Prostate gland (tissue), 2 donors: ENCODE measurements at regions not wholly inside any gene's neighbourhood (a gene's known extent, or its start where the extent isn't known, plus 50 kb on each side); places are given as distances from the start of the nearest gene placed in this dataset.

ENCODE experiments used
- DNase-seq: peaks from one replicate; pipeline ENCODE4 v3.0.0-alpha.2; 2019; ENCODE audit warnings: low spot score
- H3K27ac ChIP-seq, 2 donors: fragments of 200-600 bp; sonication (generic); 2 replicates each; pipeline ENCODE4 v1.5.1; 2017 to 2019
- H3K27me3 ChIP-seq: fragments of 200-600 bp; sonication (generic); replicated peaks from 2 replicates; pipeline ENCODE4 v1.5.1; 2019; ENCODE audit not compliant: insufficient read depth
- H3K36me3 ChIP-seq, 2 donors: fragments of 200-600 bp; sonication (generic); 1 replicate in 1 of 2; 2 replicates in 1 of 2; pipeline versions ENCODE4 v1.5.1 to v1.8.1; 2017 to 2019
- H3K4me1 ChIP-seq: fragments of 200-600 bp; sonication (generic); replicated peaks from 2 replicates; pipeline ENCODE4 v1.5.1; 2019
- H3K4me3 ChIP-seq, 2 donors: fragments of 200-600 bp; sonication (generic); 2 replicates each; pipeline ENCODE4 v1.5.1; 2017 to 2019
- H3K9me3 ChIP-seq: fragments of 200-600 bp; sonication (generic); 2 replicates; pipeline ENCODE4 v1.5.1; 2017
- POLR2A ChIP-seq: fragments of 450-650 bp; IDR thresholded peaks from one replicate; pipeline ENCODE4 v1.6.1; 2016; ENCODE audit warnings: antibody characterized with exemption, mild to moderate bottlenecking
- POLR2AphosphoS5 ChIP-seq: sonication (generic); formaldehyde crosslinking; IDR thresholded peaks from one replicate; pipeline ENCODE4 v1.6.1; 2017; ENCODE audit warnings: antibody characterized with exemption
- WGBS: methylation state at CpG from one replicate; pipeline ENCODE4 v1.1.5; 2018; 5-methylcytosine and 5-hydroxymethylcytosine counted together
- intact Hi-C: fragments of 100-400 bp; cut with DNase I; formaldehyde crosslinking; loops from one replicate; pipeline ENCODE4 v1.14.2; 2022
- TF ChIP-seq, protein P1 (sequence below), 4 experiments: fragments of 200-600 bp in 2 of 4; fragments of 450-650 bp in 2 of 4; sonication (generic) in 2 of 4; IDR thresholded peaks; 1 replicate in 3 of 4; 2 replicates in 1 of 4; pipeline ENCODE4 v1.5.1; 2016 to 2019; ENCODE audit warnings: antibody characterized with exemption in 4 of 4, mild to moderate bottlenecking in 2 of 4, moderate library complexity in 2 of 4

DNA sequence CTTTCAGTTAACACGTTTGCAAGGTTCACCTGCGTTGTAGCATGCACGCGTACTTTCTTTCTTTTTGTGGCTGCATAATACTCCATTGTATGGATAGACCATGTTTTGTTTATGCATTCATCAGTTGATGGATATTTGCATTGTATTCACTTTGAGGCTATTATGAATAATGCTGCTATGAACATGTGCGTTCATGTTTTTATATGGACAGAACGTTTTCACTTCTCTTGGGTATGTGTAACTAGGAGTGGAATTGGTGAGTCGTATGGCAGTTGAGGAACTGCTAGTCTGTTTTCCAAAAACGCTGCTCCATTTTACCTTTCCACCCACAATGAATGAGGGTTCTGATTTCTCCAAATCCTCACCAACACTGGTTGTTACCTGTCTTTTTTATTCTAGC is 244.3 kb downstream of the GLI2 start:
- H3K36me3 ChIP-seq, result no peaks in the 10 kb centered on the region
- WGBS, result 91% methylated on average over 8 of the region's 8 CpGs

DNA sequence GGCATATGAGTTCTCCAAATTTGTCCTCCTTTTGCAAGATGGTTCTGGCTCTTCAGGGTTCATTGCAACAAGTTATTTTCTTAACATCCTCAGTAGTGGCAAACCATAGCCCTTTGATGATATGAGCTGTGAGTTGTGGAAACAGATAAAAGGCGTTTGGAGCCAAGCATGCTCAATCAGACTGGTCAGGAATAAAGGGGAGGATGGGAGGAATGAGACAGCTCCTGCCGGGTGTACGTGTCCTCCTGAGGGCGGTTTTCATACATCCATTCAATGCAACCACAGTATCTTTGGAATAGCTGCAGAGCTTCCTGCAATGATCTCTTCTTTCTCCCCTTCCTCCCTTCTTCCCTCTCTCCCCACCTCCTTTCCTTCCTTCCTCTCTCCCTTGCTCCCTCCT is 245.8 kb downstream of the GLI2 start:
- H3K36me3 ChIP-seq, result no peaks in the 10 kb centered on the region
- DNase-seq, result no peak
- WGBS, result 79% methylated on average over 4 of the region's 4 CpGs
- intact Hi-C loops, result no loop called here
- no peaks in the 10 kb centered on the region for H3K27me3 ChIP-seq
- no peaks in the 10 kb centered on the region for H3K9me3 ChIP-seq
- H3K4me1 ChIP-seq, result no peaks in the 10 kb centered on the region
- no peak overlapping the region for H3K27ac ChIP-seq
- no peak overlapping the region for H3K4me3 ChIP-seq
- no peak for TF ChIP-seq POLR2AphosphoS5
- TF ChIP-seq, protein P1, sequence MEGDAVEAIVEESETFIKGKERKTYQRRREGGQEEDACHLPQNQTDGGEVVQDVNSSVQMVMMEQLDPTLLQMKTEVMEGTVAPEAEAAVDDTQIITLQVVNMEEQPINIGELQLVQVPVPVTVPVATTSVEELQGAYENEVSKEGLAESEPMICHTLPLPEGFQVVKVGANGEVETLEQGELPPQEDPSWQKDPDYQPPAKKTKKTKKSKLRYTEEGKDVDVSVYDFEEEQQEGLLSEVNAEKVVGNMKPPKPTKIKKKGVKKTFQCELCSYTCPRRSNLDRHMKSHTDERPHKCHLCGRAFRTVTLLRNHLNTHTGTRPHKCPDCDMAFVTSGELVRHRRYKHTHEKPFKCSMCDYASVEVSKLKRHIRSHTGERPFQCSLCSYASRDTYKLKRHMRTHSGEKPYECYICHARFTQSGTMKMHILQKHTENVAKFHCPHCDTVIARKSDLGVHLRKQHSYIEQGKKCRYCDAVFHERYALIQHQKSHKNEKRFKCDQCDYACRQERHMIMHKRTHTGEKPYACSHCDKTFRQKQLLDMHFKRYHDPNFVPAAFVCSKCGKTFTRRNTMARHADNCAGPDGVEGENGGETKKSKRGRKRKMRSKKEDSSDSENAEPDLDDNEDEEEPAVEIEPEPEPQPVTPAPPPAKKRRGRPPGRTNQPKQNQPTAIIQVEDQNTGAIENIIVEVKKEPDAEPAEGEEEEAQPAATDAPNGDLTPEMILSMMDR (IDR thresholded peaks at IDR 0.05), result no peak
- TF ChIP-seq POLR2A, result no peak

More for the DNA sequence above, 244.3 kb downstream of the GLI2 start:
- H3K27ac ChIP-seq, result no peak overlapping the region
- no peak overlapping the region for H3K4me3 ChIP-seq
- TF ChIP-seq POLR2A (no peak), POLR2AphosphoS5 (no peak)
- TF ChIP-seq, protein P1 (IDR thresholded peaks at IDR 0.05), result no peak
- intact Hi-C loops, result no loop called here
- H3K27me3 ChIP-seq, result no peaks in the 10 kb centered on the region
- H3K9me3 ChIP-seq, result no peaks in the 10 kb centered on the region
- H3K4me1 ChIP-seq, result no peaks in the 10 kb centered on the region
- DNase-seq, result no peak

DNA sequence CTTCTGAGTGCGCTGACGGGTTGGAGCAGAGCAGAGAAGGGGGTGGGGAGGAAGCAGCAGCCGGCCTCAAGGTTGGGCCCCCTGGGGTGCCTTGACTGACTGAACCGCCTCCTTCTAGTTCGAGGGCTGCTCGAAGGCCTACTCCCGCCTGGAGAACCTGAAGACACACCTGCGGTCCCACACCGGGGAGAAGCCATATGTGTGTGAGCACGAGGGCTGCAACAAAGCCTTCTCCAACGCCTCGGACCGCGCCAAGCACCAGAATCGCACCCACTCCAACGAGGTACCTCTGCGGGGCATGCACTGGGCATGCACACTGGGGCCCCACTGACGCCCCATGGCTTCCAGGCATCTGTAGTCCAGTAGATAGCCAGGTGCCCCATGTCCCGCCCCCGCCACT is 246.9 kb downstream of the GLI2 start:
- WGBS, result 81% methylated on average over 20 of the region's 20 CpGs
- no peaks in the 10 kb centered on the region for H3K9me3 ChIP-seq
- DNase-seq, result no peak
- no peaks in the 10 kb centered on the region for H3K27me3 ChIP-seq
- no peaks in the 10 kb centered on the region for H3K4me1 ChIP-seq
- TF ChIP-seq POLR2A (no peak), POLR2AphosphoS5 (no peak)
- TF ChIP-seq, protein P1 (IDR thresholded peaks at IDR 0.05), result no peak
- no peak overlapping the region for H3K4me3 ChIP-seq
- intact Hi-C loops, result no loop called here
- no peaks in the 10 kb centered on the region for H3K36me3 ChIP-seq
- H3K27ac ChIP-seq, result no peak overlapping the region

DNA sequence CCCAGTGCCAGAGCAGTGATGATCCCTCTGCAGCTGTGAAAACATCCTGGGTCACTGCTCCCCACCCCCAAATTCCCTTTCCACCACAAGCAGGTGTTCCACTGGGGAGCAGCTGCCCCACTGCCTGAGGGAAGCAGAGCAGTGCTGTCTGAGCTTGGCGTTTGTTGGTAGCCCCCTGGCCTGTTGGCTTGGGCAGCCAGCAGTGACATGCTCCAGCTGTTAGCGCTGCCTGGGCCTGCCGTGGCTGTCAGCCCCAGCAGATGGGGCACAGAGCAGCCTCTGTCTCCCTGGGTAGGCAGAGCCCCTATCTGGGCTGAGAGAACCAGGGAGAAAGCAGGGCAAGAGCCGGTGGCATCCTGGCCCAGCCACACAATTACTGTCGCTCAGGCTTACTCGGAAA is 247.7 kb downstream of the GLI2 start:
- Histone ChIP-seq H3K27me3 (no peaks in the 10 kb centered on the region), H3K9me3 (no peaks in the 10 kb centered on the region), H3K4me3 (no peak overlapping the region), H3K27ac (no peak overlapping the region), H3K36me3 (no peaks in the 10 kb centered on the region), H3K4me1 (no peaks in the 10 kb centered on the region)
- intact Hi-C loops, result no loop called here
- WGBS, result 27% methylated on average over 4 of the region's 6 CpGs
- TF ChIP-seq, protein P1 (IDR thresholded peaks at IDR 0.05), result no peak
- TF ChIP-seq POLR2AphosphoS5, result no peak
- TF ChIP-seq POLR2A, result no peak
- DNase-seq, result no peak

DNA sequence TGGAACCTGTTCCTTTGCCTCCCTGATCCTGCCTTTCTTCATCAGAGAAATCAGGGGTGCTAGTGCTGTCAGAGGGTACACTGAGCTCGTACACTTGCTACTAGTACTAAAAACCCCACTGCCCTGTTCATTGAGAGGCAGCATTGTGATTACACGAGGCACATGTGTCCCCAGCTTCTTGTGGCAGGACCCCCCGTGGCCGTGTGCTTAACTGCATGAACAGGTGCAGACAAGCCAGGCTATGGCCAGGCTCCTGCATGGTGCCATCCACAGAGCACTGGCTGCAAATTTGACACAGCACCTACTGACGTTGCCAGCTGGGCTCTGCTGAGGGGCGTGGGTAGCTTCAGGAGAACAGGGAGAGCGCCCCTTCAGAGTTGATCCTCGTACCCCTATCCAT is 248.4 kb downstream of the GLI2 start:
- TF ChIP-seq, protein P1 (IDR thresholded peaks at IDR 0.05), result no peak
- no peak for TF ChIP-seq POLR2A
- TF ChIP-seq POLR2AphosphoS5, result no peak
- intact Hi-C loops, result no loop called here
- Histone ChIP-seq H3K4me1 (no peaks in the 10 kb centered on the region), H3K9me3 (no peaks in the 10 kb centered on the region), H3K27ac (no peak overlapping the region), H3K36me3 (no peaks in the 10 kb centered on the region), H3K4me3 (no peak overlapping the region), H3K27me3 (no peaks in the 10 kb centered on the region)
- no peak for DNase-seq
- 65% methylated on average over 8 of the region's 8 CpGs for WGBS
